ENCODE measurements at regions not wholly inside any gene's neighbourhood (a gene's known extent, or its start where the extent isn't known, plus 50 kb on each side); places are given as distances from the start of the nearest gene placed in this dataset.

DNA sequence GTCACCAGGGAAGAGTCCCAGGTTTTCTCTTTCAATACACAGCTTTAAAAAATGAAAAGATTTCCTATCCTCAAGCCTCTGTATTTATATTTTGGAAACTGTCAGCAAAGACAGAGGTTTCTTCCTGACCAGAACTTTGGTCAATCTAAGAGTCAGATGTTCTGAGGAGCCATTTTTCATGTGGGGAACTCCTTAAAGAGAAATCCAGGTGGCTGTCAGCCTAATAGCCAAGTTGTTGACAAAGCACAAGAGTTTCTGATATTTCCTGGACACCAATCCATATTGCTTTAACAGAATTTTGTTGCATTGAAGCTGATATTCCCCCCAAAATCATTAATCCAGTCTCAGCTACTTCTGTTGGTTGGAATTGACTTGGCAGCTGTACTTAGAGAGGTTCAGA, 318.6 kb upstream of the NFIA start:
- TF ChIP-seq CSDC2 (CRISPR knock-in tag; IDR thresholded peaks at IDR 0.05) (no peak), CREB5 (CRISPR knock-in tag; IDR thresholded peaks at IDR 0.05; ENCODE audit: low read depth) (no peak), SNAI2 (CRISPR knock-in tag; IDR thresholded peaks at IDR 0.05) (no peak), TCF4 (CRISPR knock-in tag; IDR thresholded peaks at IDR 0.05; ENCODE audit: borderline replicate concordance) (no peak), ZNF565 (CRISPR knock-in tag; conservative IDR thresholded peaks at IDR 0.05; ENCODE audit: low read depth) (no peak), ZFP3 (CRISPR knock-in tag; IDR thresholded peaks at IDR 0.05) (no peak), PPARA (CRISPR knock-in tag; IDR thresholded peaks at IDR 0.05; ENCODE audit: borderline replicate concordance) (no peak)
- ATAC-seq, result no peak

DNA sequence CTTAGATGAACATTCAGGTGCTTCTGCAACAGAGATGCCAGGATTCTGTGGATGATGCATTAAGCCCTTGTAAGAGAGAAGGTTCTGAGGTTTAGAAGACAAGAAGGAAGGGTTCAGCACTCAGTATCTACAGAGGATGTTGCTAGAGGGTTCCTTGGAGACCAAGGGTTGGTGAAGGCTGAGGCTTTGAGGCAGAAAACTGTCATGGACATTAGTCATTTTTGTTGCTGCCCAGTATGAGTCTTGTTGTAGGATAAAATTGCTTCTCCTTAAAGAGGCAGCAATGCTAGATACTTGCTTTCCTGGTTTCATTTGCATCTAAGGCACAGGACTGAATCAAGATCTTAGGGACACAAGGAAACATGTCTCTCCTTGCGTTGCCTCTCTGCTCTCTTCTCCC, 319.4 kb upstream of the NFIA start:
- ATAC-seq, result no peak
- TF ChIP-seq PPARA (CRISPR knock-in tag; IDR thresholded peaks at IDR 0.05; ENCODE audit: borderline replicate concordance) (no peak), BACH2 (CRISPR knock-in tag; IDR thresholded peaks at IDR 0.05; ENCODE audit: borderline replicate concordance) (no peak), SNAI2 (CRISPR knock-in tag; IDR thresholded peaks at IDR 0.05) (no peak), RARB (CRISPR knock-in tag; IDR thresholded peaks at IDR 0.05) (no peak), ESRRG (CRISPR knock-in tag; IDR thresholded peaks at IDR 0.05) (no peak), ZNF565 (CRISPR knock-in tag; conservative IDR thresholded peaks at IDR 0.05; ENCODE audit: low read depth) (no peak), TOX (CRISPR knock-in tag; IDR thresholded peaks at IDR 0.05; ENCODE audit: borderline replicate concordance) (no peak), ZNF8 (CRISPR knock-in tag; IDR thresholded peaks at IDR 0.05) (no peak), ARNTL (CRISPR knock-in tag; IDR thresholded peaks at IDR 0.05; ENCODE audit: borderline replicate concordance, low read depth) (no peak), ZFP3 (CRISPR knock-in tag; IDR thresholded peaks at IDR 0.05) (no peak), CREB5 (CRISPR knock-in tag; IDR thresholded peaks at IDR 0.05; ENCODE audit: low read depth) (no peak)
- TF ChIP-seq, protein P1, sequence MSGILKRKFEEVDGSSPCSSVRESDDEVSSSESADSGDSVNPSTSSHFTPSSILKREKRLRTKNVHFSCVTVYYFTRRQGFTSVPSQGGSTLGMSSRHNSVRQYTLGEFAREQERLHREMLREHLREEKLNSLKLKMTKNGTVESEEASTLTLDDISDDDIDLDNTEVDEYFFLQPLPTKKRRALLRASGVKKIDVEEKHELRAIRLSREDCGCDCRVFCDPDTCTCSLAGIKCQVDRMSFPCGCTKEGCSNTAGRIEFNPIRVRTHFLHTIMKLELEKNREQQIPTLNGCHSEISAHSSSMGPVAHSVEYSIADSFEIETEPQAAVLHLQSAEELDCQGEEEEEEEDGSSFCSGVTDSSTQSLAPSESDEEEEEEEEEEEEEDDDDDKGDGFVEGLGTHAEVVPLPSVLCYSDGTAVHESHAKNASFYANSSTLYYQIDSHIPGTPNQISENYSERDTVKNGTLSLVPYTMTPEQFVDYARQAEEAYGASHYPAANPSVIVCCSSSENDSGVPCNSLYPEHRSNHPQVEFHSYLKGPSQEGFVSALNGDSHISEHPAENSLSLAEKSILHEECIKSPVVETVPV (CRISPR knock-in tag; IDR thresholded peaks at IDR 0.05), result no peak
- TF ChIP-seq, protein P2, sequence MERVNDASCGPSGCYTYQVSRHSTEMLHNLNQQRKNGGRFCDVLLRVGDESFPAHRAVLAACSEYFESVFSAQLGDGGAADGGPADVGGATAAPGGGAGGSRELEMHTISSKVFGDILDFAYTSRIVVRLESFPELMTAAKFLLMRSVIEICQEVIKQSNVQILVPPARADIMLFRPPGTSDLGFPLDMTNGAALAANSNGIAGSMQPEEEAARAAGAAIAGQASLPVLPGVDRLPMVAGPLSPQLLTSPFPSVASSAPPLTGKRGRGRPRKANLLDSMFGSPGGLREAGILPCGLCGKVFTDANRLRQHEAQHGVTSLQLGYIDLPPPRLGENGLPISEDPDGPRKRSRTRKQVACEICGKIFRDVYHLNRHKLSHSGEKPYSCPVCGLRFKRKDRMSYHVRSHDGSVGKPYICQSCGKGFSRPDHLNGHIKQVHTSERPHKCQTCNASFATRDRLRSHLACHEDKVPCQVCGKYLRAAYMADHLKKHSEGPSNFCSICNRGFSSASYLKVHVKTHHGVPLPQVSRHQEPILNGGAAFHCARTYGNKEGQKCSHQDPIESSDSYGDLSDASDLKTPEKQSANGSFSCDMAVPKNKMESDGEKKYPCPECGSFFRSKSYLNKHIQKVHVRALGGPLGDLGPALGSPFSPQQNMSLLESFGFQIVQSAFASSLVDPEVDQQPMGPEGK (CRISPR knock-in tag; IDR thresholded peaks at IDR 0.05; ENCODE audit: borderline replicate concordance), result no peak

DNA sequence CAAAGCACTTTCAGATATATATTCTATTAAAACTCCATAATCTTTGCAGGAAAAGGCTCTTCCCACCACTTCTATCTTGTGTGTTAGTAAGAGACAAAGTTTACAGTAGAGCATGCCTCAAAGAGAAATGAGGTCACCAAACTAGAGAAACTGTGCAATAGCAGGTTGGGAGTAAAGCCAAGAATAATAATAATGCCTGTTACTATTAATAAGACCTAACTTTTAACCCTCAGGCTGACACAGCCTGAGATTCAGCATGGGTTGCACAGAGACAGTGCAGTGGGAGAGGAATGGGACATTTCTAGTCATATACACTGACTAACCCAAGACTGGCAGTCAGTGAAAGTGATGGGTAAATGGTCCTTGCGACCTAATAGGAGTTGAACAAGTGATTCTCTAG, 320.2 kb upstream of the NFIA start:
- ATAC-seq, result no peak
- TF ChIP-seq CSDC2 (CRISPR knock-in tag; IDR thresholded peaks at IDR 0.05), result no peak
- TF ChIP-seq, protein P1 (CRISPR knock-in tag; IDR thresholded peaks at IDR 0.05), result no peak
- TF ChIP-seq ISL1 (CRISPR knock-in tag; IDR thresholded peaks at IDR 0.05), result 0 out of 2 replicates have a peak, but pooled peaks have one; percentile 22

- TF ChIP-seq ZFP3 (CRISPR knock-in tag; IDR thresholded peaks at IDR 0.05) (no peak), POU6F1 (CRISPR knock-in tag; IDR thresholded peaks at IDR 0.05; ENCODE audit: borderline replicate concordance, low read depth) (no peak), ZFP30 (CRISPR knock-in tag; IDR thresholded peaks at IDR 0.05) (no peak), ZNF8 (CRISPR knock-in tag; IDR thresholded peaks at IDR 0.05) (no peak), ZNF565 (CRISPR knock-in tag; conservative IDR thresholded peaks at IDR 0.05; ENCODE audit: low read depth) (no peak), SNAI2 (CRISPR knock-in tag; IDR thresholded peaks at IDR 0.05) (no peak), OSR1 (CRISPR knock-in tag; IDR thresholded peaks at IDR 0.05) (no peak), TOX (CRISPR knock-in tag; IDR thresholded peaks at IDR 0.05; ENCODE audit: borderline replicate concordance) (no peak)
- TF ChIP-seq, protein P3, sequence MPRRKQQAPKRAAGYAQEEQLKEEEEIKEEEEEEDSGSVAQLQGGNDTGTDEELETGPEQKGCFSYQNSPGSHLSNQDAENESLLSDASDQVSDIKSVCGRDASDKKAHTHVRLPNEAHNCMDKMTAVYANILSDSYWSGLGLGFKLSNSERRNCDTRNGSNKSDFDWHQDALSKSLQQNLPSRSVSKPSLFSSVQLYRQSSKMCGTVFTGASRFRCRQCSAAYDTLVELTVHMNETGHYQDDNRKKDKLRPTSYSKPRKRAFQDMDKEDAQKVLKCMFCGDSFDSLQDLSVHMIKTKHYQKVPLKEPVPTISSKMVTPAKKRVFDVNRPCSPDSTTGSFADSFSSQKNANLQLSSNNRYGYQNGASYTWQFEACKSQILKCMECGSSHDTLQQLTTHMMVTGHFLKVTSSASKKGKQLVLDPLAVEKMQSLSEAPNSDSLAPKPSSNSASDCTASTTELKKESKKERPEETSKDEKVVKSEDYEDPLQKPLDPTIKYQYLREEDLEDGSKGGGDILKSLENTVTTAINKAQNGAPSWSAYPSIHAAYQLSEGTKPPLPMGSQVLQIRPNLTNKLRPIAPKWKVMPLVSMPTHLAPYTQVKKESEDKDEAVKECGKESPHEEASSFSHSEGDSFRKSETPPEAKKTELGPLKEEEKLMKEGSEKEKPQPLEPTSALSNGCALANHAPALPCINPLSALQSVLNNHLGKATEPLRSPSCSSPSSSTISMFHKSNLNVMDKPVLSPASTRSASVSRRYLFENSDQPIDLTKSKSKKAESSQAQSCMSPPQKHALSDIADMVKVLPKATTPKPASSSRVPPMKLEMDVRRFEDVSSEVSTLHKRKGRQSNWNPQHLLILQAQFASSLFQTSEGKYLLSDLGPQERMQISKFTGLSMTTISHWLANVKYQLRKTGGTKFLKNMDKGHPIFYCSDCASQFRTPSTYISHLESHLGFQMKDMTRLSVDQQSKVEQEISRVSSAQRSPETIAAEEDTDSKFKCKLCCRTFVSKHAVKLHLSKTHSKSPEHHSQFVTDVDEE (CRISPR knock-in tag; IDR thresholded peaks at IDR 0.05), result no peak
- no peak for ATAC-seq
These were observed 323.1 kb upstream of the NFIA start for GRCh38 chr1:60759291-60759690.
